ENCODE measurements at regions not wholly inside any gene's neighbourhood (a gene's known extent, or its start where the extent isn't known, plus 50 kb on each side); places are given as distances from the start of the nearest gene placed in this dataset.

GRCh38 chr10:44017483-44018145 lies 367.3 kb downstream of the CXCL12 start:
- TF ChIP-seq POLR2A (IDR thresholded peaks at IDR 0.05; ENCODE audit: low read depth), result no peak
- no peak for TF ChIP-seq CTCF (IDR thresholded peaks at IDR 0.05)
